ENCODE measurements at regions not wholly inside any gene's neighbourhood (a gene's known extent, or its start where the extent isn't known, plus 50 kb on each side); places are given as distances from the start of the nearest gene placed in this dataset.
"Not testable (repeated sequence)": the region's sequence is repeated elsewhere in the genome, so short reads cannot be mapped to it uniquely, and the experiment has no call there.

DNA sequence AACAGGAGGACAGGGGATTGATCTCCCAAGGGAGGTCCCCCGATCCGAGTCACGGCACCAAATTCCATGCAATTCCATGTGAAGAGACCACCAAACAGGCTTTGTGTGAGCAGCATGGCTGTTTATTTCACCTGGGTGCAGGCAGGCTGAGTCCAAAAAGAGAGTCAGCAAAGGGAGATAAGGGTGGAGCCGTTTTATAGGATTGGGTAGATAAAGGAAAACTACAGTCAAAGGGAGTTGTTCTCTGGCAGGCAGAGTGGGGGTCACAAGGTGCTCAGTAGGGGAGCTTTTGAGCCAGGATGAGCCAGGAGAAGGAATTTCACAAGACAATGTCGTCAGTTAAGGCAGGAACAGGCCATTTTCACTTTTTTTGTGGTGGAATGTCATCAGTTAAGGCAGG lies 752.7 kb downstream of the GALC start:
- not testable (repeated sequence) for H3K9ac ChIP-seq (ENCODE audit: low read length in 5 of 5); H3K9me3 ChIP-seq (ENCODE audit: control insufficient read depth in 5 of 5, low read length in 5 of 5); H3K4me1 ChIP-seq (ENCODE audit: control insufficient read depth in 5 of 5, insufficient read depth in 5 of 5, low read length in 5 of 5); H3K4me3 ChIP-seq (ENCODE audit: low read depth in 1 of 5, low read length in 5 of 5); H3K36me3 ChIP-seq (ENCODE audit: control insufficient read depth in 5 of 5, insufficient read depth in 5 of 5, low read length in 5 of 5); H3K27me3 ChIP-seq (ENCODE audit: control insufficient read depth in 5 of 5, insufficient read depth in 4 of 5, low read length in 5 of 5); H3K27ac ChIP-seq (ENCODE audit: low read depth, low read length)

GRCh38 chr14:87233806-87234384 lies 759.1 kb downstream of the GALC start:
- H3K9ac ChIP-seq (ENCODE audit: low read length in 5 of 5), result no peak overlapping the region
- no peaks in the 10 kb centered on the region for H3K36me3 ChIP-seq (ENCODE audit: control insufficient read depth in 5 of 5, insufficient read depth in 5 of 5, low read length in 5 of 5)
- no peak overlapping the region for H3K4me3 ChIP-seq (ENCODE audit: low read depth in 1 of 5, low read length in 5 of 5)
- H3K27me3 ChIP-seq (ENCODE audit: control insufficient read depth in 5 of 5, insufficient read depth in 4 of 5, low read length in 5 of 5), result no peaks in the 10 kb centered on the region
- peaks cover 0 to 6% (median 0%) of the 10 kb centered on the region in 5 donors for H3K9me3 ChIP-seq (ENCODE audit: control insufficient read depth in 5 of 5, low read length in 5 of 5)
- H3K4me1 ChIP-seq (ENCODE audit: control insufficient read depth in 5 of 5, insufficient read depth in 5 of 5, low read length in 5 of 5), result no peaks in the 10 kb centered on the region
- H3K27ac ChIP-seq (ENCODE audit: low read depth, low read length), result no peak overlapping the region

DNA sequence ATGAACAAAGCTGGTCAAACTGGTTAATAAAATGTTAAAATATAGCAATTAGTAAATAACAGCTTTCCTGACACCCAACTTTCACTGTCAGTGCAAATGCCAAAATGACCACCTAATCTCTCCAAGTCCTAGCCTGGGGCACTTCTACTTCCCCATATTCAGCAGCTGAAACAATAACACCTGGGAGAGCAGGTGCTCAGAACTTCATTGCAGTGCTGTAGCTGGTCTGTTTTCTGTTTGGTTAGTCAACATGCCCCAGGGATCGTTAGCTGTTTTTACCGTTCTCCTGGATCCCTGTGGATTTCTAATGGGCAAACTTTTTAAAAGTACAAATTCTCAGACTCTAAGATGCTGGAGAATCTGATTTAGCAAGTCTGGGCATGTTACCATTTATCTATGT lies 759.7 kb downstream of the GALC start:
- Histone ChIP-seq H3K27ac (ENCODE audit: low read depth, low read length) (no peak overlapping the region), H3K4me3 (ENCODE audit: low read depth in 1 of 5, low read length in 5 of 5) (no peak overlapping the region), H3K4me1 (ENCODE audit: control insufficient read depth in 5 of 5, insufficient read depth in 5 of 5, low read length in 5 of 5) (no peaks in the 10 kb centered on the region), H3K9me3 (ENCODE audit: control insufficient read depth in 5 of 5, low read length in 5 of 5) (peaks cover 0 to 6% (median 0%) of the 10 kb centered on the region in 5 donors), H3K9ac (ENCODE audit: low read length in 5 of 5) (no peak overlapping the region), H3K27me3 (ENCODE audit: control insufficient read depth in 5 of 5, insufficient read depth in 4 of 5, low read length in 5 of 5) (no peaks in the 10 kb centered on the region), H3K36me3 (ENCODE audit: control insufficient read depth in 5 of 5, insufficient read depth in 5 of 5, low read length in 5 of 5) (no peaks in the 10 kb centered on the region)

- H3K27ac ChIP-seq (ENCODE audit: low read depth, low read length), result no peak overlapping the region
- no peak overlapping the region for H3K9ac ChIP-seq (ENCODE audit: low read length in 5 of 5)
- peaks cover 0 to 6% (median 0%) of the 10 kb centered on the region in 5 donors for H3K9me3 ChIP-seq (ENCODE audit: control insufficient read depth in 5 of 5, low read length in 5 of 5)
- no peaks in the 10 kb centered on the region for H3K36me3 ChIP-seq (ENCODE audit: control insufficient read depth in 5 of 5, insufficient read depth in 5 of 5, low read length in 5 of 5)
- H3K27me3 ChIP-seq (ENCODE audit: control insufficient read depth in 5 of 5, insufficient read depth in 4 of 5, low read length in 5 of 5), result no peaks in the 10 kb centered on the region
- no peak overlapping the region for H3K4me3 ChIP-seq (ENCODE audit: low read depth in 1 of 5, low read length in 5 of 5)
- no peaks in the 10 kb centered on the region for H3K4me1 ChIP-seq (ENCODE audit: control insufficient read depth in 5 of 5, insufficient read depth in 5 of 5, low read length in 5 of 5)
Measured at GRCh38 chr14:87231336-87232026, 761.5 kb downstream of the GALC start.

DNA sequence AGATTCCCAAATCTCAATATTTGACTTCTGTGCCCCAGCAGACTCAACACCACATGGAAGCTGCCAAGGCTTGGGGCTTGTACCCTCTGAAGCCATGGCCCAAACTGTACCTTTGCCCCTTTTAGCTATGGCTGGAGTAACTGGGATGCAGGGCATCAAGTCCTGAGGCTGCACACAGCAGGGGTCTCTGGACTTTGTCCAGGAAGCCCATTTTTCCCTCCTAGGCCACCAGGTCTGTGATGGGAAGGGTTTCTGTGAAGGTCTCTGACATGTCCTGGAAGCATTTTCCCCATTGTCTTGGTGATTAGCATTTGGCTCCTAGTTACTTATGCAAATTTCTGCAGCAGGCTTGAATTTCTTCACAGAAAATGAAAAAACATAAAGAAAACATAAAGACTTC lies 762.3 kb downstream of the GALC start:
- Histone ChIP-seq H3K4me1 (ENCODE audit: control insufficient read depth in 5 of 5, insufficient read depth in 5 of 5, low read length in 5 of 5) (no peaks in the 10 kb centered on the region), H3K27me3 (ENCODE audit: control insufficient read depth in 5 of 5, insufficient read depth in 4 of 5, low read length in 5 of 5) (no peaks in the 10 kb centered on the region), H3K27ac (ENCODE audit: low read depth, low read length) (no peak overlapping the region), H3K4me3 (ENCODE audit: low read depth in 1 of 5, low read length in 5 of 5) (no peak overlapping the region), H3K9ac (ENCODE audit: low read length in 5 of 5) (no peak overlapping the region), H3K9me3 (ENCODE audit: control insufficient read depth in 5 of 5, low read length in 5 of 5) (peaks cover 0 to 6% (median 0%) of the 10 kb centered on the region in 5 donors), H3K36me3 (ENCODE audit: control insufficient read depth in 5 of 5, insufficient read depth in 5 of 5, low read length in 5 of 5) (no peaks in the 10 kb centered on the region)

DNA sequence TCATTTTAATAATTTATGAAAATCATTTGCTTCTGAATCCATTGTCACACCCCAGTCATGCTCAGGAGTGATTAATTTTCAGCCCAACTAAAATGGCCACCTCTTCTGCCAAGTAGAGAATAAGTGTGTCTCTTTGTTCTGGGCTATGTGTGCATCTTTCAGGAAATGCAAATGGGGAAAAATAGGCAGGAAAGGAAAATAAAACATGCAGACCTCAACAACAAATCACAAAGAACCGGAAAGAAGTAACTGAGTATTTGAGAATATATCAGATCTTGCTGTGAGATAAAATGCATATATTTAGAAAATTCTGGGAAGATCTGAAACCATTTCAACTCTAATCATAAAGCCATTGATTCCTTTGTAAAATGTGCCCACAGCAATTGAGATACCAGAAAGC lies 763.9 kb downstream of the GALC start:
- Histone ChIP-seq H3K4me3 (ENCODE audit: low read depth in 1 of 5, low read length in 5 of 5) (no peak overlapping the region), H3K36me3 (ENCODE audit: control insufficient read depth in 5 of 5, insufficient read depth in 5 of 5, low read length in 5 of 5) (no peaks in the 10 kb centered on the region), H3K4me1 (ENCODE audit: control insufficient read depth in 5 of 5, insufficient read depth in 5 of 5, low read length in 5 of 5) (no peaks in the 10 kb centered on the region), H3K9me3 (ENCODE audit: control insufficient read depth in 5 of 5, low read length in 5 of 5) (peaks cover 0 to 6% (median 0%) of the 10 kb centered on the region in 5 donors), H3K27me3 (ENCODE audit: control insufficient read depth in 5 of 5, insufficient read depth in 4 of 5, low read length in 5 of 5) (no peaks in the 10 kb centered on the region), H3K27ac (ENCODE audit: low read depth, low read length) (no peak overlapping the region), H3K9ac (ENCODE audit: low read length in 5 of 5) (no peak overlapping the region)

- H3K27ac ChIP-seq (ENCODE audit: low read depth, low read length), result no peak overlapping the region
- no peak overlapping the region for H3K9ac ChIP-seq (ENCODE audit: low read length in 5 of 5)
- no peak overlapping the region for H3K4me3 ChIP-seq (ENCODE audit: low read depth in 1 of 5, low read length in 5 of 5)
- H3K36me3 ChIP-seq (ENCODE audit: control insufficient read depth in 5 of 5, insufficient read depth in 5 of 5, low read length in 5 of 5), result no peaks in the 10 kb centered on the region
- no peaks in the 10 kb centered on the region for H3K4me1 ChIP-seq (ENCODE audit: control insufficient read depth in 5 of 5, insufficient read depth in 5 of 5, low read length in 5 of 5)
- no peaks in the 10 kb centered on the region for H3K27me3 ChIP-seq (ENCODE audit: control insufficient read depth in 5 of 5, insufficient read depth in 4 of 5, low read length in 5 of 5)
- H3K9me3 ChIP-seq (ENCODE audit: control insufficient read depth in 5 of 5, low read length in 5 of 5), result no peaks in the 10 kb centered on the region
Measured at GRCh38 chr14:87217023-87217422, 776.0 kb downstream of the GALC start.

DNA sequence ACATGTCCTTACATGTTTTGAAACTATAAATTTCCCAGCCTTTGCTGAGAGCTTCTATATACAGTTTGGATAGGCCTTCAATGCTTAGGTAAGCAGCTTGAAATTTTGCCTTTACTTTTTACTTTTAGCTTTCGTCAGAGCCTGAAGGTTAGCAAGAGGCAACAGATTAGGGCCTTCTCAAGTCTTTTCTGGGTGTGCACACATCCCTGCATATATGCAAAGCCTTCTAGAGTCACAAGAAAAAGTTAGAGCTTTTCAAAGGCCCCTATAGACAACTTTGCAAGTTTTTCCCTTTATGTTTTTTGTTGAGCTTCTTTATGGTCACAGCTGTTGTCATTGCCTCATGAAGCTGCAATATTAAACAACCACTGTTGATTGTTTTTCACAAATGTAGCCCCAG lies 778.4 kb downstream of the GALC start:
- Histone ChIP-seq H3K27ac (ENCODE audit: low read depth, low read length) (no peak overlapping the region), H3K4me1 (ENCODE audit: control insufficient read depth in 5 of 5, insufficient read depth in 5 of 5, low read length in 5 of 5) (no peaks in the 10 kb centered on the region), H3K27me3 (ENCODE audit: control insufficient read depth in 5 of 5, insufficient read depth in 4 of 5, low read length in 5 of 5) (no peaks in the 10 kb centered on the region), H3K4me3 (ENCODE audit: low read depth in 1 of 5, low read length in 5 of 5) (no peak overlapping the region), H3K9ac (ENCODE audit: low read length in 5 of 5) (no peak overlapping the region), H3K36me3 (ENCODE audit: control insufficient read depth in 5 of 5, insufficient read depth in 5 of 5, low read length in 5 of 5) (no peaks in the 10 kb centered on the region), H3K9me3 (ENCODE audit: control insufficient read depth in 5 of 5, low read length in 5 of 5) (no peaks in the 10 kb centered on the region)

GRCh38 chr14:87207756-87208155 lies 785.2 kb downstream of the GALC start:
- no peak overlapping the region for H3K9ac ChIP-seq (ENCODE audit: low read length in 5 of 5)
- no peak overlapping the region for H3K4me3 ChIP-seq (ENCODE audit: low read depth in 1 of 5, low read length in 5 of 5)
- no peak overlapping the region for H3K27ac ChIP-seq (ENCODE audit: low read depth, low read length)
- no peaks in the 10 kb centered on the region for H3K9me3 ChIP-seq (ENCODE audit: control insufficient read depth in 5 of 5, low read length in 5 of 5)
- no peaks in the 10 kb centered on the region for H3K27me3 ChIP-seq (ENCODE audit: control insufficient read depth in 5 of 5, insufficient read depth in 4 of 5, low read length in 5 of 5)
- H3K36me3 ChIP-seq (ENCODE audit: control insufficient read depth in 5 of 5, insufficient read depth in 5 of 5, low read length in 5 of 5), result no peaks in the 10 kb centered on the region
- H3K4me1 ChIP-seq (ENCODE audit: control insufficient read depth in 5 of 5, insufficient read depth in 5 of 5, low read length in 5 of 5), result no peaks in the 10 kb centered on the region

GRCh38 chr14:87205811-87206210 lies 787.2 kb downstream of the GALC start:
- no peak overlapping the region for H3K9ac ChIP-seq (ENCODE audit: low read length in 5 of 5)
- no peaks in the 10 kb centered on the region for H3K36me3 ChIP-seq (ENCODE audit: control insufficient read depth in 5 of 5, insufficient read depth in 5 of 5, low read length in 5 of 5)
- no peaks in the 10 kb centered on the region for H3K4me1 ChIP-seq (ENCODE audit: control insufficient read depth in 5 of 5, insufficient read depth in 5 of 5, low read length in 5 of 5)
- no peak overlapping the region for H3K4me3 ChIP-seq (ENCODE audit: low read depth in 1 of 5, low read length in 5 of 5)
- H3K9me3 ChIP-seq (ENCODE audit: control insufficient read depth in 5 of 5, low read length in 5 of 5), result no peaks in the 10 kb centered on the region
- H3K27ac ChIP-seq (ENCODE audit: low read depth, low read length), result no peak overlapping the region
- H3K27me3 ChIP-seq (ENCODE audit: control insufficient read depth in 5 of 5, insufficient read depth in 4 of 5, low read length in 5 of 5), result no peaks in the 10 kb centered on the region
